DMS53 (cell line): ENCODE measurements at regions not wholly inside any gene's neighbourhood (a gene's known extent, or its start where the extent isn't known, plus 50 kb on each side); places are given as distances from the start of the nearest gene placed in this dataset.
A peak's percentile ranks its signal among the peaks of the same experiment; 100 is the strongest.

Experiments
- DNase-seq: peaks from one replicate; lab custom pipeline; 2025; lab: John Stamatoyannopoulos, UW

DNA sequence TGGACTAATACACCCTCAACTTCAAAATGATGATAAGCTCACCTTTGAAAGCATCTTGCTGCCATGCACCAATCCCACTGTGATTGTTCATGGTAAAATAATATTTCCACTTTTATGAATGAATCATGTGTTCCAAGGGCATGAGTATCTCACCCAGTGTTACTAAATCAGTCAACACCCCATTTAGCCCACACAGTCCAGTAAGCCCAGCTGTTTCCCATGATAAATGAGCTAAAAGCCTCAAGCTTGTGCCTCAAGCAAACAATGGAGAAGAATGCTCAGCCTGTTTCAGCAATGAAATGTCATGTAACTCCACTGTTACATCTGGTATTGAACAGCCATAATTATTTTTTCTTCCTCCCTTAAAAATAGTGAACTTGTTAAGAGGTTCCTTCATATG lies 442.5 kb downstream of the XPNPEP1 start:
- DNase-seq, result no peak

DNA sequence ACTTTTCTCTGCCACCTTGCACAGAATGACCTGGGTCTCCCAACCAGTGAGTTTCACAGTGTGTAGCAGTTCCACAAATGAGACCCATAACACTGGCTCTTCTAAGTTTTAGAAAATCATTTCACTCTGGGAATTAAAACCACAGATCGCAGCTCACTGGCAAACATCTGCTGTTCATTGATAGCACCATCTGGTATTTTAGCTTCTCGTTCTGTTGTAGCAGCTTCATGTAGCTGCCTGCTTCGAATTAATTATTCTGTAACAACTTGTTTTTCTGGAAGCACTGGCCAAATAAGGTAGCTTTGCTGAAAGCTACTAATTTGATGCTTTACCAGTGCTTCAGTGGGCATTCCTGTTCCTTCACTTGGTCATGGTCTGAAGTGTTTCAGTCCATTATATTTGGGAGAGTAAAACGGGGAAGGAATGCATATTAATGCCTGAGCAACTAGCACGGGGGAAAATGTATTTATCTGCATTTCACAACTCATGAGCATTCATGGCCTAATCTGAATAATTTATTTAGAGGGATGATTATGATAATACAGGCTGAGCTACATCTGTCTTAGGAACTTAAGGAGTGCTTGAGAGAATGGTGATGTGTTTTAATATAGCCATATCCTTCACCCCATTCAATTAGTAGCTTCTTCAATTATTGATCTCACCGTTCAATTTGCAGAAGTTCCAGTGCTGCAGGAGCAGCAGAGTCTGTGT lies 447.4 kb downstream of the XPNPEP1 start:
- no peak for DNase-seq

DNA sequence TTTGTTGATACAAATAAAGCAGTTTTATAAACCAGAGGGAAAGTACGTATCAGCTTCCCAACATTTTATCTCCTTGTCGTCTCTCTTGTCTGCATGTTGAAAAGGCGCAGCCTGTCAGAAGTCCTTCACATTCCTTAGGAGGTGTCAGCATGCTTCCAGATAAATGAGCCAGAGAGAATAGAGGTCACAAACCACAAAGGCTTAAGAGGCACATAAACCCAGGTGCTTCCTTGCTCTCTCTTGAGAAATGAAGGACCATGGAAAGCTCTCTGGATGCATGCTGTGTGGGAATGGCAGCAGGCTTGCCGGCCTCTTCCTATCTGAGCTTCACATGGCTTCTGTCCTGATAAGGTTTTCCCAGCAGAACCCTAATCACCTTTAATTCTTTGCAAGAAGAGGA lies 448.5 kb downstream of the XPNPEP1 start:
- no peak for DNase-seq

DNA sequence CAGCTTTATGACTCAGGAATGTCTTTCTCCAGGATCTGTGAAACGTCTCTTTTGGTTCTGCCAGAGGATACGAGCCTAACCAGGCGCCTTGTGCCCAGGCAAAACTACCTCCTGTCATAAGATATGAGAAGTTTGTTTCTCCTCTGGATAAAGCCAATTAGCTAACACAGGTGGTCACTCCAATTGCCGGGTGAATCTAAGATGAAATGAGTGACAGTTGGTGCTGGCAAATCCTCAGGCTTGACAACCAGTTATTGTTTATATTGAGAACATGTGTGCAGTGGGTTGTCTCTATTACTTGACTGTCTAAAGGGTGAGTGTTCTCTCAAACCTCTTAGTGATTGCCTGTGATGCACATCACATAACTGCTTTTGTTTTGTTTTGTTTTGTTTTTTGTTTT lies 449.1 kb downstream of the XPNPEP1 start:
- DNase-seq, result no peak

DNA sequence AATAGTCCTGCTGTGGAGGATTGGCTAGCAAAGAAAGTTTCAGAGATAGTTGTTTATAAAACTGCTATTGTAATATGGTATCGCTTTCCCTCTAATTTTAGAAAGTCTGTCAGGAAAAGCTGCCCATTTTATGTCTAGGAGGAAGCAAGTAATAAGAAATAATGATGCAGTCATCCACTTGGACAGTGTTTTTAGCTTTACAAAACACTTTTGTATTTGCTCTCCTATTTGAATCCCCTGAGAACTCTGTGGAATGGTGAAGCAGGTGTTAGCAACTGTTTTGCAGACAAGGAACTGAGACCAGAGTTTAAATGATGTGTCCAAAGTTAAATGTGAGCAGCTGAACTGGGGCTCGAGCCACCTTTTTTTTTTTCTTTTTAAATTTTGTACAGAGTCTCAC lies 455.8 kb downstream of the XPNPEP1 start:
- no peak for DNase-seq

DNA sequence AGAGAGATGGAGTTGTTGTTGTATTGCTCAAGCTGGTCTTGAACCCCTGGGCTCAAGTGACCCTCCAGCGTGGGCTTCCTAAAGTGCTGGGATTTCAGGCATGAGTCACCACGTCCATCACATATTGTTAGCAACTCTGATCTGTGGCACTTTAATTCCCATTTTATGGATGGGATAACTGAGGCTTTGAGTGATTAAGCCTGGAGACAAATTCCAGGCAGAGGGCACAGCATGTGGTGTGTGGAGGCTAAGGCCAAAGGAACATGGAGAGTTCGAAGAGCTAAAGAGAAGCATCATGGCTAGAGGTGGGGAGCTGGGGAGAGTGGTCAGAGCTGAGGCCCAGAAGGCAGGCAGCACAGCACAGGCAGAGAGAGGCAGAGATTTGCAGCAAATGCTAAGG lies 458.4 kb downstream of the XPNPEP1 start:
- no peak for DNase-seq

DNA sequence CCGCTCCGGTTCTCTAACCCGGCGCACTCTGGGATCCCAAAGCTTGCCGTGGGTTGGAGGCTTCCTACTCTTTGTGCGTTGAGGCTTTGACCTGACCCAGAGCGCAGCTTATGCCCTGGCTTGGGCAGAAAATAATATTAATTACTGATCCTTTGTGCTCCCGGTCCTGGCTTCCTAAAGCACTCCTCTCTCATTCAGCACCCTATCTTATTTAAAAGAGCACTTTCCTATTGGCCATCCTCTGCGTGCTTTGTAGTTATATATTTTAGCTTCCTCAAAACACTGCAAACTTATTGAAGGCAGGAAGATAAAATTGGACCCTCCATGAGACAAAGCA lies 466.0 kb downstream of the XPNPEP1 start:
- no peak for DNase-seq

DNA sequence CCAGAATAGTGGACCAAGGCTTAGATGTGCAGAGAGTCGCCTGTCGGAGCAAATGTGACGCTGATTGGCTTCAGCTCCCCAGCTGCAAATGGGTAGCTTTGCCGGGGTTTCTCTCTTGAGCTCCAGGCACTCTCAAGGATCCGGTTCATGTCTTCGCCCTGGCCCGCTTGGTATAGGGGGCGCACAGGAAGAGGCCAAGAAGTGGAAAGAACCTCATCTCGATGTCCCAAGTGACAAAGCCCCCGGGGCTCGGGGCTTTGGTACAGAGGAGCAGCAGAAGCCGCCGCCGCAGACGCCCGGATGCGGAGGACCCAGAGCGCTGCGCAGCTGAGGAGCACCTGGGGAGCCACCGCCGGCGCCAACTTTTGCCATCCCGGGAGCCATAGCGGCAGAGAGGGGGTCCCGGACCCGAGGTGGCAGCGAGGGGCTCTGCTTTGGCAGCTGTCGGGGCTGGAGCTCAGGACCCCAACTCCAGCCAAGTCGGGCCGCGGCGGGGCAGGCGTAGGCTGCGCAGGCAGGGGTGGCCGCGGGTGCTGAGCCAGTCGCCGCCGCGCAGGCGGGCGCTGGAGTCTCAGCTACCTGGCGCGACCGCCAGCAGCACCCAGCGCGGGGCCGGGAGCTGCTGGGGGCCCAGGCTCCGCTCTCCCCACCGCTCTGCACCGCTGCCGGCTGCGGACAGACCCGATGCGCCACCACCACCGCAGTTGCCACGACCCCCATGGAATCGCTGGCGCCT lies 466.6 kb downstream of the XPNPEP1 start:
- peak; percentile 43 for DNase-seq

DNA sequence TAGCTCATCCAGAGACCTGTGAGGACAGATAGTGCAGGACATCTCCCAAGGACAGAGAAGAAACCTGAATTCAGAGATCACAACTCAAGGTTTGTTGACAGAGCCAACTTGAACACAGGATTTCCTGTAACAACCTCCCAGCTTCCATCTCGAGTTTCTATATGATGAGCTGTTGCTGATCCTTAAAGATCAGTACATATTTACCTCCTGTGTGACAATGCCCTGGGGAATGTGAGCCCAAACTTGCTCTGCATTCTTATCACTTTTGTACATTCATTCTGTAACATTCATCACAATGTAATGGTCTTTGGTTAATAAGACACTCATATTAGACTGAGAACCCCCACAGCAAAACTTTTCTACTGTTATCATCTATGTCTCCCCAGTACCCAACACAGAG lies 468.6 kb downstream of the XPNPEP1 start:
- DNase-seq, result no peak

DNA sequence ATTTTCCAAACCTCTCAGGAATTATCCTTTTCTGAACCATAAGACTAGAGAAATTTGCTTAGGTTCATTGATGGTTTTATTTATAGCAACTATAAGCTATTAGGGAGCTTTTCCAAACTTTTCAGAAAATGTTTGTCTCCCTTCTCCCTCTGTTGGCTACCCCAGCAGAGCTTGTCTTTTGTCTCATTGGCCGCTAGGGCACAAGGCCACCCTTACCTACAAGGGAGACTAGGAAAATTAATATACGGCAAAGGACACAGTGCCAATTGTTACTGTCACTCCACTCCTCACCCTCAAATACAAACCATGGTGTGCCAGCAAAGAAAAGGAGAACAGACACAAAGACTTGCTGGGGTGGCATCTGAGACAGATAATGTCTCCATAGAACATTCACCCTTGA lies 471.4 kb downstream of the XPNPEP1 start:
- no peak for DNase-seq

DNA sequence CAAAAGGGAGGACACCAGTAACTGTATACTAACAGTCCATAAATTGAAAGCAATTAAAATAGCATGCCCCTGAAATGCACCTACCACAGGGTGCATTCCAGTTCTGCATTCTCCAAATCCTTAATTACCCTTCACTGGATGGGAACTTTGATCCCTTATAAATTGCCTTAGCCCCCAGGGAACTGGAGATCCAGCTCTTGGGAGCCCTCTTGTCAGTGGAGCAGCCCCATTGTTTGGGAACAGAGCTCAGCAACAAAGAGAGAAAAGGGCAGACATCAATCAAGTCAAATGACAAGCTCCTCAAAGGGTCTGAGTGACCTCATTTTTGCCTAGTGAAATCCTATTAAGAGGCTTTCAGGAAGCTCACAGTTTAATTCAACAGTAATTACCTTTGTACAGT lies 472.6 kb downstream of the XPNPEP1 start:
- no peak for DNase-seq

DNA sequence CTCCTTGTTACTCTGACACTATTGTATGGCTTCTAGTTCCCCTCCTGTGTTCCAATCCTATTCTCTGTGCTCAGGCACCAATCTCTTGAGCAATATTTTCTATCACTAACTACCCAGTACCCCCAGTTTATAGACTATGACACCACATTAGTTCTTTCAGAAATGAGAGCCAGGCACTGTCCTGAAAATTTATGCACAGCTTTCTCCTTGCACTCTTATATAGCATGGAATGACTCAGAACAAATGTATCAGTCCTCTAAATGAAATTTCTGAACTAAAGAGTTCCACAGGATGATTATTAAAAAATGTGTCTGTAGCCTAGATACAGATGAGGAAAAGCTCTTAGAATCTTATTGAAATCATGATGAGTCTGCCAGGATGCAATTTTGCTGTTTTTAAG lies 489.9 kb downstream of the XPNPEP1 start:
- DNase-seq, result no peak

DNA sequence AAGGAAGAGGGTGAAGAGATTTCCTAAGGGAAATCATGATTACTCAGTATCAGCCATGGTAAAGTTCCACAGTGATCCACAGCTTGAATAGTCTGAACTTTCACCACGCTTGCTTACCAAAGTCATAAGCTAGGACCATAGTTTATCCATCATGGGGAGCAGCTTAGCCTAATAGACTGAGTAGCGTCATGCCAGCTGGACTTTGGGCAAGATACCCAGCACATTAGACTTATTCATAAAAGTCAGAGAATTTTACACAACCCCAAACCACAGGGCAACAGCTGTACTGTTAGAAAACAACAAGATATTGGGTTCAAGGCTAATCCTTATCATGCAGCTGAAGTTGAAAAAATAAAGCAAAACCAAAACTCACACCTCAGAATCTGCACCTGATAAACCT lies 491.0 kb downstream of the XPNPEP1 start:
- no peak for DNase-seq

DNA sequence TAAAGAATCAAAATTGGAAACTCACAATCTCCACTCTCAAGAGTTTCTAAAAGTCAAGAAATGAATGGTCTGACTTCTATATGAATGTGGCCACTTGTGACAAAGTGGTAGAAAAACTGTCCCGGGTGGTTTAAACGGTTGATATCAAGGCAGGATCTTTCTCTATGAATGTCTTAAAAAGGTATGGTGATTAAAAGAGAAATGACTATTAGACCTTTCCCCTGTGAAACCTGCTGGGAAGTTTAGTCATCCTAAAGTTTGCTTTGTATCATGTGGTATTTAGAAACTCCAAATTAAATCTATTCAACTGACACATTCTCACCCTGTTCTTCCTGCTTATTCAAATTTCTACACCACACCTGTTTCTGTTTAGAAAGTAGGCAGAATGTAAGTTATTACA lies 492.5 kb downstream of the XPNPEP1 start:
- no peak for DNase-seq

DNA sequence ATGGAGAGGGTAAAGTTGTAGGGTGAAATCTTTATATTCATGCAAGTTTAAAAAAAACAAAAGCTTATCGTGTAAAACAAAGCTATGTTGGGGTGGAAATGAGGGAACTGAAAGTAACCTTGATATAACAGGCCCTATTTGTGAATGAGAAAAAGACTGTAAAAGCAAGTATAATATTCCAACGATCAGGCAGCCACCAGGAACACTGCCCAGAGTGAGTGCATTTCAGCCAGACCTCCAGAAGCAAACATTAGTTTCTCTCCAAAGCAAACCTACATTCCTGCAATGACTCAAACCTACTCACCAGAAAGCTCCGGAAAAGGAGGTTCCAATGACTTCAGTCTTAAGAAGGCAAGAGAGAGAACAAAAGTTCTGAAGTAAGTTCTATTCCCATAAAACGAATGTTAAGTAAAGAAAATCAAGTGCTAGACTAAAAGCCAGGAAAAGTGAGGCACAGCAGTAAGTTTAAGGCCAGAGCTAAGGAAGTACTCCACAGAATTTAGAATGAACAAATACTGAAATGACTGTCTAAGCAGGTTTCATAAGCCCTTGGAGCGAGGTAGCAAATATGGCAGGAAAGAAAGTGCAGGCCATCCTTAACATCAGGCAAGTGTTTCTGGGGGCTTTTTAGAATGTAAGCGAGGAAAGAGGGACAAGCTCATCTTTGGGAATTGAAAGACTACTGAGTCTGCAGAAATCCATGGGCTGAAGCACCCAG lies 493.1 kb downstream of the XPNPEP1 start:
- DNase-seq, result no peak

DNA sequence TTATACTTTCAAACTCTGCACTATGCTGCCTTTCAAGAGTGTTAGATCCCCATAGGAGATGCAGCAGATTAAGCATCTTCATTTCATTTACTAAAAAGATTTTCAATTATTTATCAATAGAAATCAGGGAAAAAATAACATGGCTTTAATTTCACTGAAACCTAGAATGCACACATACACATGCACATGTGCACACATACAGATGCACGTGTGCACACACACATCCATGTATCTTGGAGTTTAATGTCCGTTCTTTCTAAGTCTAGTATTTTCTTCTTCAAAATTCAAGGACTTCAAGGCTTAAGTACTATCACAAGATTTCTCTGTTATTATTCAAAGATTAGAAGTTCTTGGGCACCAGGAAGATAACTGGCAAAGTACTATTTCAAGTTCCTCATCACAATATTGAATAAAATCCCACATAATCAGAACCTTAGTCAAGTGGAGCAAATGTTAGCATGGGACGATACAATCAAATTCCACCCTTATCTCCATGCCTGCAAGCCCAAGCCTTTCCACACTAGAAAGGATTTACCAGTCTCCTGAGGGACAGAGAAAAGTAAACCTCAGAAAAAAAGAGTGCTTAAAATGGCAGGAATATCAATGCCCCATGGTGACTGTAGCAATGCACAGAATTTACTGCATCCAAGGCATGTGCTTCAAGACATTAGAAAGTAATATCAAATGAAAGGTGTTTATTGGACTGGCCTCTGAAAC lies 494.4 kb downstream of the XPNPEP1 start:
- no peak for DNase-seq

DNA sequence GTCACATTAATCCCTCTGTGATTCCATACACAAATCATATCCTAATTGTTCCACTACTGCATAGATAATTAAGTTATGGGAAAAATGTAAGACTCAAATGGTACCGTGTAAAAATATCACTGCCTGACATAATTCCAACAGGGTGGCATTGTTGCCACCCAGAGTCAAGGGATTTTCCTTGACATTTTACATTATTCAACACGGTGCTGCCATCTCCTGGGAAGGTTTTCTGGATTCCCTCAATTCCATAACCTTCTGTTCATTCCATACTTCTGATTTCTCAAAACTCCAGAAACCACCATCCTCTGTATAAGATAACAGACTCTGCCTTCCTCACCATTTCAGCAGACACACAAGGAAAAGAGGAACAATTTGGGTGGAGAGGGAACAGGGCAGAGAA lies 495.9 kb downstream of the XPNPEP1 start:
- peak; percentile 18 for DNase-seq

DNA sequence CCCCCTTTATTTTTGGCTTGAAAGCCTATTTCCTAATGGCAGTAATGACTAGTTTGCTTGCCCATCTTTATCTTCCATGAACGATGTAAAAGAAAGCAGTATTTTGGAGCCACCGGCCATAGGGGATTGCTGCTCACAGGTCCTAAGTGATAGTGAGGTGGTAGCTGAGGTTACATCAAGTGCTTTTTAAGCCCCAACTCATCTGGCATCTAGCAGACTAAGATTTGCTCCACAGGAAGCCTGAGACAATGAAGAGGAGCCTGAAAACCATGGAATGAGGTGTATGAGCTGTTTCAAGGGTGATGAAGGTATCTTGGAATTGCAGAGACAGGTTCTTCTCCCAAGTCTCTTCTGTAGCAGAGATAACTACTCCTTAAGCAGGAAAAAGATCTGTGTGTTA lies 496.3 kb downstream of the XPNPEP1 start:
- DNase-seq, result no peak

DNA sequence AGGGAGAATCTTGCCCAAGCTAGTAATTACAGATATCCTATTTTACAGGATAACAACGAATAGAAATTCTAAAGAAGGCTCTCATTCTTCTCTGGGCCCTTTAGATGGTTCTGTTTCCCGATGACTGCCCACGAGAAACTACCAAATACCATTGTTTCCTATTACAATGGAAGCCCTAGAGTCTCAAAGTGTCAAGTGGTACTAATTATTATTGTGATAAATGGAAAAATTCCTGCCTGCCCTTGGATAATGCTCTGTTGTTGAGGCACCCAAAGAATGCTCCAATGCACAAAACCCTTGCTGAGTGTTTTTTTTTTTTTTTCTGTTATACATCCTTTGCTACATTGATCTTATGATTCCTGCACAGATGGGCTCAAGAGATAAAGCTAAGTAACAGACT lies 504.5 kb downstream of the XPNPEP1 start:
- DNase-seq, result no peak

DNA sequence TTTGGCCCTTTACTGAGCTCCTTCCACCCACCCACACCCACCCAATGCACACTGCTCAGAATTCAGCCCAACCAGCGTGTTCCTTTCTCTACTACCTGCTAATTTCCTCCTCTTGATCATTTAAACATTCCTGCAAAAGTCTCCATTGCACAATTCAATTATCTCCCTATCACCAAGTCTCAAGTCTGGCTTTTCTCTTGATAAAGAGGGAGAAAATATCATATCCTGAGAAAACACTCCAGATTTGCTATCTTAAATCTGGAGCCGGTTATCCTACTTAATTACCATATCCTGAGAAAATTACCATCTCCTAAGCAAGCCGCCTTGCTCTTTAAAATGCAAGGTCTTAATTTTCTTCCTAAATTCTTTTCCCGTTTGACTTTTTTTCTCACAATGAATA lies 505.5 kb downstream of the XPNPEP1 start:
- no peak for DNase-seq

DNA sequence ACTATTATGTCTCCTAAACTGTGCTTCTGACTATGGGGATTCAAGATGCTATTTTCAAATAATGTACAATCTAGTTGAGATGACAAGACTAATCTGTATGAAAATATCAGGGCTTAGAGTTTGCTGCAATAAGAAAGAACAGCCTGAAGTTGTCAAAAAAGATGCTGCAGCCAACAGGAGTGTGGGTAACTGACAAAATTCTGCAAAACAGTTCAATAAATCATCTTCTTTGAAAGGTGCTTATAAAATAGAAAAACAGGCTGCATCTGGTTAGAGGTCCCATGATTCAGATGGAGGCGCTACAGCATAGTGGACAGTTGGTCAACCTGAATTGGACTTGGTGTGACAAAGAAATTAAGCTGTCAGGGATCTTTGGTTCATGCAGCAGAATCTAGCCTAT lies 511.0 kb downstream of the XPNPEP1 start:
- DNase-seq, result peak; percentile 7

DNA sequence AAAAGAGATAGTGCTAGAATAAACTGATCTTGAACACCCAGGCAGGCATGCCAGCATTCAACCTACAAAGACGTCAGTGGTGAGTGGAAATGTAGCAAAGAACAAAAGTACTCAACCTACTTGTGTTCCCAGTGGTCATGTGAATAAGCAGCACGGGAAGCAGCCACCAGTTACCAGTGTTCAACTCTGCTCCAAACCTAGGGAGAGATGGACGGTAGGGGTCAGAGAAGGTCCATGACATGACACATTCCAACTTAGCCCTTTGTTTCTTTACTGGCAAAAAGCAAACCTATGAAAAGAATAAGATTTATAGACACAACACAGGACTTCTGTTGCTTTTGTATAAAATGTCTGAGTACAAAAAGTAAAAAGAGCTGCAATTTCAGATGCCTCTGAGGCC lies 511.4 kb downstream of the XPNPEP1 start:
- peak; percentile 35 for DNase-seq

DNA sequence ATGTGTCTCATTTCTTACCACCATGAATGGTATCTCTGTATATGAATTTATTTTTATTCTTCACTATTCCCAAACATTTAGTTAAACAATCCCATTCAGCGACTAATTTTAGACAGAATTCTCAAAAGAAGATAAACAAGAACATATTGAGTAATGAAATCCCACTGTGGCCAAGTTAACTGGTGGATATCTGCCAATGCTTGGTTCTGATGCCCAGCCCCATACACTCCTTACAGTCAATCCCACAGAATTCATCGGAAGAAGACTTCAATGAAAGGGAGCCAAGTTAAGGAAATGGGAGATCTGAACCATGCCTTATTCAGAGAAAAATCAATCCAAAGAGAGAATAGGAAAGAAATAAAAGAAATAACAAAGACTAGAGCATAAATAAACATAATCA lies 518.0 kb downstream of the XPNPEP1 start:
- no peak for DNase-seq
